ENCODE measurements at regions not wholly inside any gene's neighbourhood (a gene's known extent, or its start where the extent isn't known, plus 50 kb on each side); places are given as distances from the start of the nearest gene placed in this dataset.

DNA sequence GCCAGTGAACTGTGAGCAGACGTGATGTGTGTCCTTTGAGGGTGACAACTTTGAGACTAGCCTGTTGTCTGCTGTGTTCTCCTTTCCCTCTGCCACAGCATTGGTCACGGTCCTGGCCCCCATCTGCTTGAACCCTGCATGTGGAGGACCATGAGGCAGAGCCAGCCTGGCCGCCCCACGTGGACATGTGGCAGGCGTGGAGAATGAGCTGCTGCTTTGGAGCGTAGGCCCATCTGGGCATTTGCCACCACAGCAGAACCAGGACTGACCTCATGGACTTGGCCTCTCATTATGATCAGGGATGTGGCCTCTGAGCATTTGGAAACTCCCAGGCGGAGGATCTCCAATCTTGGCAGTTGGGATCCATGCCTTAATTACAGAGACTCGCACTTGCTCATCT lies 448.5 kb downstream of the TCERG1L start:
- no peak for DNase-seq
- H3K4me2 ChIP-seq (ENCODE audit: low read depth, low read length): no peak overlapping the region
- CTCF ChIA-PET: no interaction called here
- no peak overlapping the region for H4K8ac ChIP-seq (ENCODE audit: low read depth in 2 of 2, low read length in 2 of 2)
- H3K4me3 ChIP-seq (ENCODE audit: insufficient read depth, low read depth, low read length): no peak overlapping the region
- H3K9me1 ChIP-seq (ENCODE audit: insufficient read depth, low read length): no peaks in the 10 kb centered on the region
- dilution Hi-C loops (cut with HindIII; ENCODE audit: low sequenced_read_pairs, unreplicated experiment): no loop called here
- intact Hi-C loops (cut with micrococcal nuclease): no loop called here
- no peaks in the 10 kb centered on the region for H3K27me3 ChIP-seq (ENCODE audit: control insufficient read depth, insufficient read depth, low read length)
- H3K4me1 ChIP-seq (ENCODE audit: control insufficient read depth, insufficient read depth, low read length): no peaks in the 10 kb centered on the region
- no peaks in the 10 kb centered on the region for H3K36me3 ChIP-seq (ENCODE audit: control insufficient read depth, insufficient read depth, low read length)
- H3K18ac ChIP-seq (ENCODE audit: low read depth, low read length): no peak overlapping the region
- no TSS peak for BruUV-seq (replicated peaks)
- no peak overlapping the region for H2BK15ac ChIP-seq (ENCODE audit: low read depth, low read length)
- H3K4ac ChIP-seq (ENCODE audit: low read depth, low read length): no peak overlapping the region
- TF ChIP-seq USF2 (IDR thresholded peaks at IDR 0.05; ENCODE audit: low read depth, low read length): no peak
- no peak for TF ChIP-seq RAD21 (IDR thresholded peaks at IDR 0.05; ENCODE audit: low read length)
- TF ChIP-seq CHD1 (IDR thresholded peaks at IDR 0.05; ENCODE audit: low read depth, low read length): no peak
- TF ChIP-seq RCOR1 (IDR thresholded peaks at IDR 0.05; ENCODE audit: insufficient replicate concordance, low read length): no peak
- no peak for TF ChIP-seq CTCF (conservative IDR thresholded peaks at IDR 0.05; ENCODE audit: low read depth, low read length)
- no peak for TF ChIP-seq MAFK (IDR thresholded peaks at IDR 0.05; ENCODE audit: low read depth, low read length)
- TF ChIP-seq SMC3 (IDR thresholded peaks at IDR 0.05; ENCODE audit: low read depth, low read length): no peak
- no peak overlapping the region for H3K14ac ChIP-seq (replicated peaks; ENCODE audit: low read depth, low read length)
- H3K9me3 ChIP-seq (ENCODE audit: control insufficient read depth, insufficient read depth, low read length): peaks cover 69% of the 10 kb centered on the region
- no peak overlapping the region for H2BK120ac ChIP-seq (ENCODE audit: low read depth, low read length)
- WGBS, 2 experiments (ENCODE audit: extremely low coverage in 2 of 2, insufficient read length in 1 of 2): 83% methylated on average over 4 of the region's 8 CpGs; no CpG with 5 or more reads in 1 of the 2 experiments
- no peaks in the 10 kb centered on the region for H3K79me1 ChIP-seq (ENCODE audit: low read depth in 1 of 2, low read length in 2 of 2)
- H2AK5ac ChIP-seq (ENCODE audit: low read depth, low read length): no peak overlapping the region
- POLR2A ChIA-PET (ENCODE audit: unreplicated experiment): no interaction called here
- H2AK9ac ChIP-seq (replicated peaks; ENCODE audit: low read depth, low read length, poor library complexity): no peak overlapping the region
- H4K91ac ChIP-seq (ENCODE audit: insufficient read depth, low read depth, low read length): no peak overlapping the region
- H2AFZ ChIP-seq (replicated peaks; ENCODE audit: low read length, poor library complexity): no peak overlapping the region
- H4K5ac ChIP-seq (ENCODE audit: low read depth, low read length): no peak overlapping the region
- H3K23ac ChIP-seq (ENCODE audit: low read depth, low read length): no peak overlapping the region
- no peak overlapping the region for H2BK5ac ChIP-seq (ENCODE audit: low read depth, low read length, poor library complexity, severe bottlenecking)
- no peak overlapping the region for H2BK20ac ChIP-seq (ENCODE audit: low read depth, low read length)
- H4K20me1 ChIP-seq (ENCODE audit: insufficient read depth, low read length): no peaks in the 10 kb centered on the region
- no peak for ATAC-seq (ENCODE audit: low read depth)
- no peak overlapping the region for H3K27ac ChIP-seq (ENCODE audit: insufficient read depth, low read length)
- no peak overlapping the region for H3K56ac ChIP-seq (ENCODE audit: extremely low read depth, insufficient read depth, low read length)
- in situ Hi-C loops (cut with MboI; ENCODE audit: low sequenced_read_pairs): no loop called here
- no peak overlapping the region for H3K9ac ChIP-seq (ENCODE audit: low read depth, low read length)
